GM10266 (cell line): ENCODE measurements at regions not wholly inside any gene's neighbourhood (a gene's known extent, or its start where the extent isn't known, plus 50 kb on each side); places are given as distances from the start of the nearest gene placed in this dataset.

Source experiments
- DNase-seq: peaks from one replicate; pipeline ENCODE4 v3.0.0; 2012; ENCODE audit errors: extremely low spot score
- CTCF ChIP-seq: IDR thresholded peaks from 2 replicates; pipeline ENCODE4 v1.5.1; 2012; ENCODE audit warnings: mild to moderate bottlenecking, low read depth; ENCODE audit not compliant: control insufficient read depth, insufficient read depth; ENCODE audit errors: missing control alignments

- DNase-seq = no peak
- TF ChIP-seq CTCF = no peak
Observed at GRCh38 chr6:163892824-163893561, 478.5 kb downstream of the QKI start.

- TF ChIP-seq CTCF = no peak
- DNase-seq = no peak
Observed at GRCh38 chr6:163889904-163890514, 475.5 kb downstream of the QKI start.

- DNase-seq = no peak
- TF ChIP-seq CTCF = no peak
Observed at GRCh38 chr6:163888030-163888819, 473.7 kb downstream of the QKI start.

- TF ChIP-seq CTCF = no peak
- DNase-seq = no peak
Observed at GRCh38 chr6:163886428-163886827, 471.9 kb downstream of the QKI start.

GRCh38 chr6:163883984-163884383 is 469.5 kb downstream of the QKI start:
- no peak for DNase-seq
- TF ChIP-seq CTCF = no peak

- no peak for DNase-seq
Observed at GRCh38 chr6:163878698-163879097, 464.2 kb downstream of the QKI start.

More at GRCh38 chr6:163878698-163879097, 464.2 kb downstream of the QKI start:
- no peak for TF ChIP-seq CTCF
